CD4-positive, alpha-beta T cell (primary cell): ENCODE measurements at regions not wholly inside any gene's neighbourhood (a gene's known extent, or its start where the extent isn't known, plus 50 kb on each side); places are given as distances from the start of the nearest gene placed in this dataset.

Source experiments
- ATAC-seq: fragments of 200-7000 bp; cut with Tn5 transposase; one replicate; pipeline ENCODE4 v1.10.0; 2022; ENCODE audit warnings: mild to moderate bottlenecking; ENCODE audit not compliant: poor library complexity
- CTCF ChIA-PET: fragments of 350-600 bp; sonication (Branson Sonifier 250); formaldehyde crosslinking; loops from one replicate; lab custom pipeline; 2021; ENCODE audit warnings: antibody characterized with exemption, inconsistent platforms; lab: Charles Lee
- POLR2A ChIA-PET: fragments of 350-600 bp; sonication (Branson Sonifier 250); formaldehyde crosslinking; loops from one replicate; lab custom pipeline; 2021; ENCODE audit warnings: antibody characterized with exemption, inconsistent platforms; lab: Charles Lee
- DNase-seq, 14 experiments: peaks; one replicate each; pipeline ENCODE4 v3.0.0-alpha.2; 2013 to 2020; ENCODE audit warnings: mixed read lengths in 2 of 14
- H3K27ac ChIP-seq, 2 donors: one replicate each; pipeline versions ENCODE4 v1.5.1 to v1.7.0; 2013; ENCODE audit warnings: low read length in 2 of 2, low read depth in 1 of 2, mild to moderate bottlenecking in 1 of 2
- H3K27me3 ChIP-seq, 2 experiments: 1 replicate in 1 of 2; 2 replicates in 1 of 2; pipeline versions ENCODE4 v1.6.1 to v1.7.0; 2013; ENCODE audit warnings: low read length in 2 of 2, control low read depth in 1 of 2, mild to moderate bottlenecking in 1 of 2, moderate library complexity in 1 of 2; ENCODE audit not compliant: insufficient read depth in 2 of 2, control insufficient read depth in 1 of 2
- H3K36me3 ChIP-seq: one replicate; pipeline ENCODE4 v1.6.1; 2013; ENCODE audit warnings: low read length, control low read depth; ENCODE audit not compliant: insufficient read depth
- H3K4me1 ChIP-seq: one replicate; pipeline ENCODE4 v1.6.1; 2013; ENCODE audit warnings: low read length, control low read depth; ENCODE audit not compliant: insufficient read depth
- H3K4me3 ChIP-seq: one replicate; pipeline ENCODE4 v1.5.1; 2013; ENCODE audit warnings: mild to moderate bottlenecking, low read length, moderate library complexity
- H3K9me3 ChIP-seq, 2 experiments: 1 replicate in 1 of 2; 2 replicates in 1 of 2; pipeline versions ENCODE4 v1.6.1 to v1.7.0; 2013; ENCODE audit warnings: low read length in 2 of 2, mild to moderate bottlenecking in 2 of 2, control low read depth in 1 of 2, moderate library complexity in 1 of 2; ENCODE audit not compliant: control insufficient read depth in 1 of 2, insufficient read depth in 1 of 2
- H3K27ac Mint-ChIP-seq: one replicate; pipeline ENCODE4 v1.8.0; 2020; ENCODE audit warnings: mixed read lengths
- H3K27me3 Mint-ChIP-seq: one replicate; pipeline ENCODE4 v1.8.0; 2021; ENCODE audit warnings: mixed read lengths
- H3K36me3 Mint-ChIP-seq: one replicate; pipeline ENCODE4 v1.8.0; 2021; ENCODE audit warnings: low read depth, mixed read lengths
- H3K4me1 Mint-ChIP-seq: one replicate; pipeline ENCODE4 v1.8.0; 2021; ENCODE audit warnings: low read depth, mixed read lengths
- H3K4me3 Mint-ChIP-seq: one replicate; pipeline ENCODE4 v1.8.0; 2020; ENCODE audit warnings: mild to moderate bottlenecking, mixed read lengths
- H3K9me3 Mint-ChIP-seq: one replicate; pipeline ENCODE4 v1.8.0; 2020; ENCODE audit warnings: mixed read lengths
- CTCF ChIP-seq: fragments of 200-600 bp; IDR thresholded peaks from one replicate; pipeline ENCODE4 v1.8.0; 2022; ENCODE audit warnings: antibody characterized with exemption, mild to moderate bottlenecking
- intact Hi-C, 2 experiments: fragments of 100-400 bp; cut with DNase I in 1 of 2; cut with micrococcal nuclease in 1 of 2; formaldehyde crosslinking; loops; one replicate each; pipeline versions ENCODE4 v1.15.1 to v1.9.0; 2023 to 2025; cut with DNase I, micrococcal nuclease

GRCh38 chr5:124044613-124045012 lies 532.6 kb downstream of the CSNK1G3 start:
- Mint-ChIP-seq H3K27ac (no peak overlapping the region), H3K36me3 (no peaks in the 10 kb centered on the region), H3K4me3 (no peak overlapping the region), H3K27me3 (no peaks in the 10 kb centered on the region), H3K4me1 (no peaks in the 10 kb centered on the region), H3K9me3 (no peaks in the 10 kb centered on the region)
- DNase-seq (no peak), ATAC-seq (no peak)
- Histone ChIP-seq H3K36me3 (no peaks in the 10 kb centered on the region), H3K27me3 (no peaks in the 10 kb centered on the region), H3K4me1 (no peaks in the 10 kb centered on the region), H3K27ac (no peak overlapping the region), H3K4me3 (no peak overlapping the region), H3K9me3 (peaks cover 0 to 7% of the 10 kb centered on the region in 2 experiments)
- no peak for TF ChIP-seq CTCF
- ChIA-PET POLR2A (no interaction called here), CTCF (no interaction called here)
- intact Hi-C loops: no loop called here

DNA sequence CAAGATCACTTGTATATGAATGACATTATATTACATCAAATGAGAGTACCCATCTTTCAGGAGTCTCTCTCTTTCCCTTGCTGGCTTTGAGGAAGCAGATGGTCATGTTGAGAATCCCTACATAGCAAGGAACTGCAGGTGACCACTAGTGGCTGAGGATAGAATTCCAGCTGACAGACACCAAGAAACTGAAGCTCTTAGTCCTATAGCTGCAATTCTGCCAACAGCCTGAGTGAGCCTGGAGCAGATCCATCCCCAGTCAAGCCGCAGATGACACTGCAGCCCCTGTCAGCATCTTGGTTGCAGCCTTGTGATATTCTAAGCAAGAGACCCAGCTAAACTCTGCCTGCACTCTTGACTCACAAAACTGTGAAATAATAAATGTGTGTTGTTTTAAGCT lies 531.5 kb downstream of the CSNK1G3 start:
- H3K36me3 ChIP-seq: no peaks in the 10 kb centered on the region
- ChIA-PET CTCF (no interaction called here), POLR2A (no interaction called here)
- Mint-ChIP-seq H3K4me1 (no peaks in the 10 kb centered on the region), H3K36me3 (no peaks in the 10 kb centered on the region), H3K27me3 (no peaks in the 10 kb centered on the region), H3K4me3 (no peak overlapping the region), H3K27ac (no peak overlapping the region), H3K9me3 (no peaks in the 10 kb centered on the region)
- no peak overlapping the region for H3K4me3 ChIP-seq
- intact Hi-C loops: no loop called here
- no peak for TF ChIP-seq CTCF
- no peak overlapping the region for H3K27ac ChIP-seq
- H3K9me3 ChIP-seq: peaks cover 0 to 7% of the 10 kb centered on the region in 2 experiments
- no peaks in the 10 kb centered on the region for H3K27me3 ChIP-seq
- ATAC-seq (no peak), DNase-seq (no peak)
- H3K4me1 ChIP-seq: no peaks in the 10 kb centered on the region

DNA sequence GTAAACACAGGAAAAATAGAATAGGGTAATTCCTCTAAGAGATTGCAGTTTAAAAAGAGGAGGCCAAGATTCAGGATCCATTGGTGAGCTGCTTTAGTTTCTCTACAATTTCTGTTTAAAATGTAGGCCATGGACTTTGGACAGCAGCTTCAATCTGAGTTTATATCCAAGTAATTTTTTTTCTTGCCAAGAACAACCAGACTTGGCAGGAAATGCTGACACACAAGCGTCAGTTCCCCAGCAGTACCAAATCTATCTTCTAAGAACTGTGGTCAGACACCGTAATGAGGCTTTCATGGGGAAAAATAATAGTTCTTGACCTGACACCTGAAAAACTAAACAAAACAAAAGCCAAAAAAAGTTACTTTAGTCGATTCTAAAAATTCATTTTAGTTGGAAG lies 528.8 kb downstream of the CSNK1G3 start:
- intact Hi-C loops: no loop called here
- H3K27ac Mint-ChIP-seq: no peak overlapping the region
- no peaks in the 10 kb centered on the region for H3K4me1 Mint-ChIP-seq
- Histone ChIP-seq H3K4me3 (no peak overlapping the region), H3K9me3 (peaks cover 0 to 7% of the 10 kb centered on the region in 2 experiments), H3K27me3 (no peaks in the 10 kb centered on the region), H3K4me1 (no peaks in the 10 kb centered on the region), H3K36me3 (no peaks in the 10 kb centered on the region), H3K27ac (no peak overlapping the region)
- no peak for ATAC-seq
- POLR2A ChIA-PET: no interaction called here
- CTCF ChIA-PET: no interaction called here
- TF ChIP-seq CTCF: no peak
- H3K36me3 Mint-ChIP-seq: no peaks in the 10 kb centered on the region
- H3K27me3 Mint-ChIP-seq: no peaks in the 10 kb centered on the region
- H3K4me3 Mint-ChIP-seq: no peak overlapping the region
- no peaks in the 10 kb centered on the region for H3K9me3 Mint-ChIP-seq
- no peak for DNase-seq
